ENCODE measurements at regions not wholly inside any gene's neighbourhood (a gene's known extent, or its start where the extent isn't known, plus 50 kb on each side); places are given as distances from the start of the nearest gene placed in this dataset.

GRCh38 chr11:112588252-112588694 is 327.6 kb upstream of the PLET1 start:
- no peak for DNase-seq (ENCODE audit: low read depth)

- DNase-seq (ENCODE audit: low read depth), result no peak
Measured at GRCh38 chr11:112589155-112589554, 328.5 kb upstream of the PLET1 start.

- no peak for DNase-seq (ENCODE audit: low read depth)
Measured at GRCh38 chr11:112590764-112591163, 330.1 kb upstream of the PLET1 start.

GRCh38 chr11:112593440-112593839 is 332.8 kb upstream of the PLET1 start:
- DNase-seq (ENCODE audit: low read depth), result no peak

- no peak for DNase-seq (ENCODE audit: low read depth)
Measured at GRCh38 chr11:112596324-112596723, 335.7 kb upstream of the PLET1 start.

GRCh38 chr11:112597286-112597790 is 336.7 kb upstream of the PLET1 start:
- DNase-seq (ENCODE audit: low read depth), result no peak

- DNase-seq (ENCODE audit: low read depth), result no peak
Measured at GRCh38 chr11:112599265-112599664, 338.6 kb upstream of the PLET1 start.

GRCh38 chr11:112599856-112600533 is 339.3 kb upstream of the PLET1 start:
- DNase-seq (ENCODE audit: low read depth), result no peak

GRCh38 chr11:112605093-112605666 is 344.5 kb upstream of the PLET1 start:
- DNase-seq (ENCODE audit: low read depth), result no peak

GRCh38 chr11:112606656-112607055 is 346.0 kb upstream of the PLET1 start:
- no peak for DNase-seq (ENCODE audit: low read depth)

- no peak for DNase-seq (ENCODE audit: low read depth)
Measured at GRCh38 chr11:112608509-112608908, 347.8 kb upstream of the PLET1 start.

- no peak for DNase-seq (ENCODE audit: low read depth)
Measured at GRCh38 chr11:112610494-112610893, 349.8 kb upstream of the PLET1 start.

- no peak for DNase-seq (ENCODE audit: low read depth)
Measured at GRCh38 chr11:112610996-112611750, 350.0 kb upstream of the NCAM1 start.

- no peak for DNase-seq (ENCODE audit: low read depth)
Measured at GRCh38 chr11:112611771-112612170, 349.4 kb upstream of the NCAM1 start.

GRCh38 chr11:112612250-112612849 is 348.9 kb upstream of the NCAM1 start:
- no peak for DNase-seq (ENCODE audit: low read depth)

GRCh38 chr11:112613051-112613972 is 347.9 kb upstream of the NCAM1 start:
- DNase-seq (ENCODE audit: low read depth), result no peak

- DNase-seq (ENCODE audit: low read depth), result no peak
Measured at GRCh38 chr11:112614605-112615004, 346.6 kb upstream of the NCAM1 start.

GRCh38 chr11:112615238-112615637 is 346.0 kb upstream of the NCAM1 start:
- no peak for DNase-seq (ENCODE audit: low read depth)

GRCh38 chr11:112615891-112616290 is 345.3 kb upstream of the NCAM1 start:
- DNase-seq (ENCODE audit: low read depth), result no peak

- DNase-seq (ENCODE audit: low read depth), result no peak
Measured at GRCh38 chr11:112616327-112617097, 344.7 kb upstream of the NCAM1 start.

- no peak for DNase-seq (ENCODE audit: low read depth)
Measured at GRCh38 chr11:112617098-112617425, 344.2 kb upstream of the NCAM1 start.

Data from stimulated activated CD8-positive, alpha-beta memory T cell treated with anti-CD3 and anti-CD28 coated beads, Interleukin-15, amount 100 ng/mL, for 24 hours (primary cell).